Caki2 (cell line): ENCODE measurements at regions not wholly inside any gene's neighbourhood (a gene's known extent, or its start where the extent isn't known, plus 50 kb on each side); places are given as distances from the start of the nearest gene placed in this dataset.
A peak's percentile ranks its signal among the peaks of the same experiment; 100 is the strongest.

Experiments
- DNase-seq: peaks from one replicate; pipeline ENCODE4 v3.0.0-alpha.2; 2015; ENCODE audit warnings: low read depth
- in situ Hi-C: cut with HindIII; loops from 2 replicates; pipeline ENCODE4 v1.10.0; 2016; ENCODE audit warnings: low sequenced_read_pairs, low pct_unique_long_range_greater_than_20kb, mixed read lengths

DNA sequence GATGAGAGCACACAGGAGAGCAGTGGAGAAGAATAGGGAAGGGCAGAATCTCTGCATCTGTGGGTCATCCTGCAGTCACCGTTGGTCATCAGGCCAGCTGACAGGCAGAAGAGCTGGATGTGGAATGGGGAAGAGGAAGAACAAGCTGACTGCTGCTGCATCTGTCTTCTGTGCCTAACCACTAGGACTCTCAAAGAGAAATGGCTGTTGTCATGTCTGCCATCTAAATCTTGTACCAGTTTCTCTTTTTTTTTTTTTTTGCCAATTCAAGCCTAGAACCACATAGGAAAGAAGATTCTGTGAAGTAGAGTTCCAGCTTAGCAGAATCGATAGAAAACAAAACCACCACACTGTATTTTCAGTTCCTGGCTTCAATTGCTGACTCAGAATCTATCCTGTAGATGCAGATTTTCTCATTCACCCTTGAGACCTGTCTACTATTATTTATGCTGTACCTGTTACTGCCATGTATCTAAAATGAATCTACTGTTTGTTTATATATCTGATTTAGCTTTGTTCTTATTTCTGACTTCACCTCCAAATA lies 421.9 kb upstream of the PRICKLE1 start:
- no peak for DNase-seq
- in situ Hi-C loops, result no loop called here

DNA sequence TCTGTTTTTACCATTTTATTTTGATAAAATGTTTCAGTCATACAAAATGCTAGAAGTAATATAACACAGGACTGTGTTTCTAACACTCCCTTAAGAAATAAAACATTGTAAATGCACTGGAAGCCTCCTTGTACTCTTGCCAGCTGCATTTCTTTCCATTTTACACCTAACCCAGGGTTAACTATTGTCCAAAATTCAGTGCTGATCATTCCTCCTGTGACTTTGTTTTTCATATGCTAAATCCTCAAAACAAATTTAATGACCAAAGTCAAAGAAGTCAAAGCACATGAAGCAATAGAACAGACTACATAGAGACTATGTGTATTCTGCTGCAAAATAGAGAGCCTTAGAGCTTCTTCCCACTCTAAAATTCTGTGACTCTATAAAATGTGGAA lies 420.3 kb upstream of the PRICKLE1 start:
- in situ Hi-C loops, result no loop called here
- no peak for DNase-seq

DNA sequence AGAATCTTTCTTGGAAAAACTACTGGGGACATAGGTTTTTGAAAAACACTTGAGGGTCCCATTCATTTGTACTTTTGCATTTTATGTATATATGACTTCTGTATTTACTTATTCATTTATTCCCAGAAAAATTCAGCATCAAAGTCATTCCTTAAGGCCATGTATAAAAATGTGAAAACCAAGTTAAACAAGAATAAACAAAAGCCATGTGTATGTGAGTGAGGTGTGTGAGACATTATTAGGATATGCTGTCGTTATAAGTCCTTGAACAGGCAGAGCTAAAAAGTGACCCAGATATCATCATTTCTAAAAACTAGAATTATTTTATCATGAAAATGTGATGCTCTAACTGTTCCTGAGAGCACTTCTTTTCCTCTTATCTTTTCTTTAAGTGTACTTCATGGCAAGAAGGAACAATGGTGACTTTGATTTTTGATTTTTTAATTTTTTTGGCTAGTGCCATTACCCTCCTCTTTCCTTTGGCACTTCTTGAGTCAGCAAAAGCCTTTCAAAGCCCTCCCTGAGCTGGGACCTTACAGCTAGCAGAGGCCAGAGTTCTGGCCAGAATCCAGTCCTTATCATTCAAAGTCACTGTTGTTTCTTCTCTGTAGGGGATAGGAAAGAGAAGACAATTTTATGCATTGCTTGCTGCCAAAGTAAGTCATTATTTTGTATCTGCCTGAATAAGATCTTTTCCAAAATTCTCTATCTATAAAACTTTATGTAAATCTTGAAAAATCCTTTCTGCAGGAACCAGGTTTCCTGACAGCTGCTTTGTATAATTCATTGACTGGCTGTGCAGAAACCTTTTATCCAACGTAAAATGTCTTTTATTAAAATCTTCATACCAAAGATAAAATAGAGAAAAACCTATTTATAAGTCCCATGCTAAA lies 419.7 kb upstream of the PRICKLE1 start:
- in situ Hi-C loops, result no loop called here
- no peak for DNase-seq

DNA sequence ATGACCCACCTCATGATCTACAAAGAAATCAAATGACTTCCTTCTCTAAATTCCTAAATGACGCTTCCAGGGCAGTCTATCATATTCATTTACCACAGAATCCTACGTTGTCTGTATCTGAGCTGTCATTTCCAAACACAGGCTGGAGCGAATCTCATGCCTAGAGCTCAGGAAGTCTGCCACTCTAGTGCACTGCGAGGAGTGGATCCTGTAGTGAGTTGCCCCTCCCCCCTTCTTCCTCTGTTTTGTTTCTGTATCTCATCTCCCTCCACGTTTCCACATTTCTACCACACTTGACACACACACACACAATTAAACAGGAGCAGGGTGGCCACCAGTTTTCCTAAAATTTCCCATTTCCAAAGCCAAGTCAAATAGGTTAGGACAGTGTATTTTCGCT lies 415.4 kb upstream of the PRICKLE1 start:
- no peak for DNase-seq
- in situ Hi-C loops, result no loop called here

DNA sequence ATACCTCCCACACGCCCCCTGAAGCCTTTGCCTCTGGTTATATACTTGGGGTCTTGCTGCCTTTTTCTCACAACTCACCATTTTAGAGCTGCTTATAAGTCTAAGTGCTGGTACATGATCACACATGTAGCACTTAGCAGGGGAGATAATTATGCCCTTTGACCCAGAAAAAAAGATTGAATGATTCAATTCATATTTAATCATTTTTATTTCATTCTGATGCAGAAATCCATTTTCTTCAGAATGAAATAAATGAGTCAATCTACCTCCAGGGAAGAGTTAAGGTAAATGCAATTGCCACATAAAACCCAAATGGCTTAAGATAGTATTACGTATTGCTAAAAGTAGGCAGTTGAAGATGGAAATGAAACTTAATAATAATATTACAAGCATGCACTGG lies 414.6 kb upstream of the PRICKLE1 start:
- DNase-seq, result no peak
- in situ Hi-C loops, result no loop called here

DNA sequence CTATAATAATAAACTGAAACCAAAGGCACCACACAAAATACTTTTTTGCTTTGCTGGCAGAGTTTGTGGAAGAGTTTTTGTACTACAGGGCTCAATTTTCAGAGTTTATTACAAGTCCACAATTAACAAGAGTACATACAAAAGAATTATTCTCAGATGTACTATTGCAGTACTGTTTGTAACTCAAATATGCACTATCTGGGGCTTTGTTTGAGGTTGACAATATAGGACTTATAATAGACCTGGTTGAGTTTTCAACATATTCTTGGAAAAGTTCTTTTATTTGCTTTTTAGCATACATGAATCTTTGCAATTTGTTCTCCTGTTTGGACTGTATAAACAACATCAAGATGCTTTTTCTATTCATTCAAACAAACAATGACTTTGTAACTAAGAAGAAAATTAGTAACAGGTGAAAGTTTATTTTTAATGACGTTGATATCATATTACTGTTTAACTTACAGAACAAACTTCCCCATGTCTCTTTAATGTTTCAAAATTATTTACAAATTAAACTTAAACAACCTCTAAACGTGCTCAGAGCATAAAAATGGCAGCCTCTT lies 407.4 kb upstream of the PRICKLE1 start:
- DNase-seq, result no peak
- in situ Hi-C loops, result no loop called here

DNA sequence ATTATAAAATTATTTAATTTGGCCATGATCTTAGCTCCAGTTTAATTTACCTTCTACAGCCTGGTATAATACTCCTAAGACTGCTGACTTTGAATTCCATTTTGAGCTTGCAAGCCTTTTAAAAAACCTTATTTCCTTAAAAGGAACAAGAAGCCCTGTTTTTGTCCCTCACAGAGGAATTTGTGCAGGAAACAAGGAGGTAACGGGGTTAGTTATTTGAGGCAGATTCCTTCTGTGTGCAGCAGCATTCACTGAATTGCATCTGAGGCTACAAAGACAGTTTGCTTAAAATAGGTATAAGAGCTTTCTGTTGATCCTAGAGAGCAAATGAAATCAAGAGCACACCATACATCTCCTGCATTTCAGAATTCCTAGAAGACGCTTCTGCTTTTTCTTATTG lies 403.3 kb upstream of the PRICKLE1 start:
- no peak for DNase-seq
- in situ Hi-C loops, result no loop called here

DNA sequence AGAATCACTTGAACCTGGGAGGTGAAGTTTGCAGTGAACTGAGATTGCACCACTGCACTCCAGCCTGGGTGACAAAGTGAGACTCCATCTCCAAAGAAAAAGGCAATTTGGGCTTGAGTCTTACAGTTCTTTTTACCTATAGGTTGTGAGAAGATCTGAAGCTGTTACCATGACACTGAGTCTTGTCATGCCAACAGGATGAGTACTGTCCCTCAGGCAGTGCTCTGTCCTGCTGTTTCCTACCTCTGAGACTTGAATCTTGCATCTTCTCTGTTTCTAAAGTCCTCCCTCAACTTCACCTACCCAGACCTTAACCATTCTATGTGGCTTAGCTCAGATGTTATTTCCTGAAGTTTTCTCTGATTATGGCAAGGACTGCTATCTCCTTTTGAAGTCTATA lies 400.8 kb upstream of the PRICKLE1 start:
- in situ Hi-C loops, result no loop called here
- DNase-seq, result no peak

DNA sequence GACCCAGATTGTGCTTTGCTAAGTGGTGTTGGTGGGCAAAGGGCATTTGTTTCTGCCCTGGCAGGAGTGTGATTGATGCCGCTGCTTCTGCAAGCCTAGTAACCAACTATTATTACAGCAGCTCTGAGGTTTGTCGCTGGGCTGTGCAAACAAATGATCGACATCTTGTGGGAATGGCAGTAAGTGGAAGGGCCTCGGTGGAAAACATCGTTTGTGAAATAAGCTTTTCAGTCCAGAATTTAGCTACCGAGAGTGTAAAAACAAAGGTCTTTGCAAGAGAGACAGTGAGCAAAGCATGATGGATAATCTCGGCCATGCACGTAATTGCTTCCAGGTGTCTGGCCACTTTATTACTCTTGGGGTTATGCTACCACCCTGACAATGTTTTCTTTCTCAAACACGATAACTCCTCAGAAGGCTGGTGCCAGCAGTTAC lies 397.7 kb upstream of the PRICKLE1 start:
- in situ Hi-C loops, result no loop called here
- no peak for DNase-seq

DNA sequence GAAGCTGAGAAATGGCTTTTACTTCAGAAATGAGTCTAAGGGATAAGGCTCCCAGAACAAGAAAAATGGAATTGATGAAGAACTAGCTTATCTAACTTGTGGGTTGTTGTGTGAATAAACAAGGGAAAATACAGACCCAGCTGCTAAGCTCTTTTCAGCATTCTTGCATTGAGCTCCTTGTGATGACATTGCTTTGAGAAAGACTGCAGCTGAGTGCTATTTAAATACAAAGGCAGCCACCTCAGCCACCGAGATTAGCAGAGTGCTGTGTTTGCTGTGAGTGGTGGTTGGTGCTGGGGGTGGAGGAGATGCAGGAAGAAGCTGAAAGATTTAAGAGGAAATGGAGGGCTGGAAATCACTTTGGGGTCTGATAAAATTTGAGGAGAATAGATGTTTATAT lies 396.0 kb upstream of the PRICKLE1 start:
- in situ Hi-C loops, result no loop called here
- no peak for DNase-seq

DNA sequence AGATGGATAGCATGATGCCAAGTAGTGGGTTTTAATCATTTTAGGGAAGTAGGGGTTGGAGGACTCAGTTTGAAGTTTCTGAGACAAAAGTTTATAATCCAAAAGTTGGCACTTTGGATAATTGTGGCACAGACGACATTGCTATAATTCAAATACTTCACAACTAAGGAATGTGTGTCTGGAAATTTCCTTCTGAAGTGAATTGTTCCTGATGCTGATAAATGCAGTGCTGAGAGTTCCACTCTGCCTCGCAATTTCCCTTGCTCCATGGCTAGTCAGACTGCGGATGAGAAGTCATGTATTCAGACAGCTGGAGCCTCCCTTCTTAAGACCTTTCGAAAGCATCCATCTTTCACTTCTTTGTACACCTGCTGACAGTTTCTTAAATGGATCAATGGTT lies 393.3 kb upstream of the PRICKLE1 start:
- in situ Hi-C loops, result no loop called here
- no peak for DNase-seq

DNA sequence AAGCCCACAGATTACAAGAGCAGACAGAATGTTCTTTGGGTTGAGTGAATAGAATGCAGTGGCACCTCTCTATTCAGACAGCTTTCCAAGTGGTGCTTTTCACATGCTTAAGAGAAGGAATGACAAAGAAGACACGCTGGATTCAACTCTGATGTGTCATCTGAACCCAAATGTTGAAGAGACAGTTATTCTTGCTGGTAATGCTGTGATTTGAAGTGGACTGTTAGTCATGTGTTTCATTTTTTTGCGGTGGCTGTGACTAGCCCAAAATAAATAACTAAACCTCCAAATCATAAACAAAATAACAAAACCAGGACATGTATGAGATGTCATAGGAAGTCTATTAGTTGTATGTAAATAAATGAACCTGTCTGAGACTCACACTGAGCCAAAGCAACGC lies 391.8 kb upstream of the PRICKLE1 start:
- in situ Hi-C loops, result no loop called here
- peak; percentile 74 for DNase-seq

DNA sequence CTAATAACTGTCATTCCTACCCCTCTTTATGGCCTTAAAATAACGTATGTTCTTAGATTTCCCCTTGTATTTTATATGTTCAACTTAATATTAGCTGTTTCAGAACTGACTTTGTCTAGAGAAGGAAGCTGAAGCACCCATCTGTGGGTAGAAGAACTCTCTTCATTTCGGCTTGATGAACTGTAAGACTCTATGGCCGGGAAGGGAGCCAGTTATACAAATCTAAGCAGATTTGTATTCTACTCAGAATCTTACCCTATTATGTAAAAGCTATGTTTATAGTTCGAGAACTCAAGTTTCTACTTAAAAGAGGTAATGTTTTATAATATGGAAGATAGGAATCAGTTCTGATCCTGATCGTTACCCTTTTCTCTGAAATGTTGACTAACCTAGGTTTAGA lies 390.9 kb upstream of the PRICKLE1 start:
- in situ Hi-C loops, result no loop called here
- no peak for DNase-seq

DNA sequence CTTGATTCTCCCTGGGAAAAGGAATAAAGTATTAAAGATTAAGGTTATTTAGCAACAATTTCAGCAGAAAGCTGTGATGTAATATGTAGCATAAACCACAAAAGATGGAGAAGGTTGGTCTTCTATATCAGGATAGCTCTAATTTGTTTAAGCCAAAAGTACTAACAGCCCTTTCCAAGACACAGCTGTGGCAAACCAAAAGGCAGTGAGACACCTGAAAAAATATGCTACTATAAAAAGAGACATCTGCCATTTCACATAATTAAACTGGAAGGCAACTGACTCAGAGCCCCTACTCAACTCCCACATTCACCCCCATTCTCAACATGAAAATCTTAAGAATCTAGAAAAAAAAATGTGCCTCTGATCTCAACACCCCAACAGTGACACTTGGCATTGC lies 390.2 kb upstream of the PRICKLE1 start:
- in situ Hi-C loops, result no loop called here
- DNase-seq, result no peak

DNA sequence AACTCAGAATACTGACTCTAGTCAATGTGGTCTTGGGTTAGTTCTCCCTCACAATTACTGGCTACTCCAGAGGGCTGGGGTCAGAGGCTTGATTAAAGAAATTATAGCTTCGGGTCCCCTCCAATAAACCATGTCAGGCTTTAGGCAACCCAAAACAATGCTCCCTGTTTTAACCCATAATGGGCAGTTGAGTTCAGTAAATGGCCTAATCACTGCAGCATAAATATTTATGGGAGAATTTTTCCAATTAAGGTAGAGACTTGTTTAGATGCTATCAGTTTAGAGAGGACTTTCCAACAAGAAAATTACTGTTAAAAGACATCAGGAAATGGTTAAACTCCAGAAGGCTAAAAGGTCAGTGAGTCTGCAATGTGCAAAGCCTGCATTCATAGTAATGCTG lies 389.2 kb upstream of the PRICKLE1 start:
- DNase-seq, result no peak

DNA sequence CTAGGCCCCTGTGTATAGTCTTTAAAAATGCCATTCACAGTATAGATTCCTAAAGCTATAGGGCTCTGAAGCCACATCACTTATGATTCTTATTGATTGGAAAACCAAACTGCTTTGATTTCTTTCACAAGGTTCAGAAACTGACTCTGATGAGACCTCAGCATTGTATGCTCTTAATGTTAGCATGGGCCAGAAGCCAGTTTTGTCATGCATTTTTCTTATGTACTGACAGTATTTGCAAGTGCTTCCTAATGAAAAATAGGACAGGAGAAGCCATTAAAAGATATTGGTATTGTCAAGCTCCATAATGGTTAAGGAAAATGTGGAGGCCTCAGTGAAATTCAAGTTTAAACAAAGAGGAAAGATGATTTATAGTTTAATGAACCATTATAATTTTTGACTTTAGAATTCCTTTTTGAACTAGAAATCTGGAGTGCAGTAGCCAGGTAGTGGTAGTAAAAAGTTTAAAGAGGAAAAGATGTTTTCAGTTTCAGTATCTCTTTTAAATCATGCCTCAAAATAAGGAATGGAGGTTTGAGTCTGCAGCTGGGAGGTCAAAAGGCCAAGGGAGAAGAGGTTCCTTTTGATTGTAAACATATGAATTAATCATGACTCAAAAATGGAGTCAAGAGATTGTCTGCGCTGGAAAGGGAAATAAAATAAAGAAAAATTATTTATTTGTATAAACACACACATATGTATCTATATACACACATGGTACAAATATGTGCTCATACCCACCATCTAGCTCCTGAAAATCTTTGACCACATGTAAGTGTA lies 388.1 kb upstream of the PRICKLE1 start:
- DNase-seq, result no peak

More for the DNA sequence above, 389.2 kb upstream of the PRICKLE1 start:
- in situ Hi-C loops, result no loop called here

DNA sequence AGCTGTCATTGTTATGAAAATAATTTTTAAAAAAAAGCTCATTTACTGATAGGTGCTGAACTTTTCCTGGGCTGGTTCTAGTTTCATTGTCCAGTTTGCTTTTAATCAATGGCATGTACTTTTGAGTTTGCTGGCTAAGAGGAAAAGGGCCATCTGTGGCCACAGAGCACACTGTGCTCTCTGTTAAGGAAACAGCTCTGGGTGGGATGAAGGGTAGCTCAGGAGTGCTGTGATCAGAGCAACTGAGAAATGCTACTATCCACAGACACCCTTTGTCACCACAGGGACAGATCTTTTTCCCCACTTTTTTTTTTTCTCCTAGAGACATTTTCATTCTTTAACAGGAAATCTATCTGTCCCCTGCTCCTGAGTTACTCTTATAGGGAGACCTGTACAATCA lies 387.1 kb upstream of the PRICKLE1 start:
- in situ Hi-C loops, result no loop called here
- no peak for DNase-seq

More for the DNA sequence above, 388.1 kb upstream of the PRICKLE1 start:
- in situ Hi-C loops, result no loop called here

DNA sequence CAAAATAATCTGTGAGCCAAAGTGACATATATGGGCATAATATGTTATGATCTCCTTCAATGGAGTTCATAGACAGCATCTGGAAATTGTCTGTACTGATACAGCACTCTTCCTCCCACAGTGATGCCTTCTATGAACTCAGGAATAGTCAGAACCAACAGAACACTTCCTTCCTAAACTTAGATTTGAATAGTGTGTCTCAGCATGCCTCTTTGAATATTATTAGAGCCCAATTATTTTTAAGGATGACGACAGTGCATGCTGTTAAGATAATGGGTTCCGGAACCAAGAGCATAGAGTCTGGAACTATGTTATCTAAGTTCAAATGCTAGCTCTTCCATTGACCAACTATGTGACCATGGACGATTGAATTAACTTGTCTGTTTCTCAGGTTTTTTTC lies 386.6 kb upstream of the PRICKLE1 start:
- in situ Hi-C loops, result no loop called here
- no peak for DNase-seq

DNA sequence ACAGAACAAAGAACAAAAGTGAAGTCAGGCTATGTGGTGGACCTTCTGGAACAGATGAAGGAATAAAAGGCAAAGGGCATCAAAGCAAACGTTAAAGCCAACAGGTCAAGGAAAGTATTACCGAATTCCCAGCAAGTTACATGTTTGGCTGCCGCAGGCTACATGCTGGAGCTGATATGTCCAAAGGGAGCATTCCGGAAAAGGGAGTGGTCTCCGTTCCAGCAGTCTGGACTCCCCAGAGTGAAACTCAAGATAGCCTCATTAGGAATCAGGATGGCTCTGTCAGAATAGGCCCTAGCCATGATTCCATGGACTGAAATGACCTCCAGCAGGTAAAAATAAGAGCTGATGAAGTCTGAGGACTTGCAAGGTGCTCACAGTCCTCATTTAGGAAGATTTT lies 379.8 kb upstream of the PRICKLE1 start:
- in situ Hi-C loops, result no loop called here
- DNase-seq, result no peak
